ENCODE measurements at regions not wholly inside any gene's neighbourhood (a gene's known extent, or its start where the extent isn't known, plus 50 kb on each side); places are given as distances from the start of the nearest gene placed in this dataset.

DNA sequence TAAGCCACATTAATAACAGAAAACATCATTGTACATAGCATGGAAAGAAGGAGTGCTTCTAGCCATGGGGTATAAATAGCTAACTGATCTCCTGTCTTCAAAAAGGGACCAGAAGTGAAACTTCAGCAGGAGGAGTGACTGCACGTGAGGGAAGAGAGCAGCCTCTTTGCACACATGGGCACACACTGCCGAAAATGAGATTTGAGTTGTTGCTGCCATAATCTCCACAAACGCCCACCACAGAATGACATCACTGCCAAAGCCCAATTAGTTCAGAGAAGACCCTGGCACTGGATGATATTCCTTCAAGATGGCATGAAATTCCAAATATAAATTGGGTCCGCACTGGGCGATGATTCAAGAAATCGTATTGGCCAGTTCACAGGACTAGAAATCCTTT, 238.9 kb upstream of the NR4A3 start:
- DNase-seq (ENCODE audit: low read depth) = no peak

DNA sequence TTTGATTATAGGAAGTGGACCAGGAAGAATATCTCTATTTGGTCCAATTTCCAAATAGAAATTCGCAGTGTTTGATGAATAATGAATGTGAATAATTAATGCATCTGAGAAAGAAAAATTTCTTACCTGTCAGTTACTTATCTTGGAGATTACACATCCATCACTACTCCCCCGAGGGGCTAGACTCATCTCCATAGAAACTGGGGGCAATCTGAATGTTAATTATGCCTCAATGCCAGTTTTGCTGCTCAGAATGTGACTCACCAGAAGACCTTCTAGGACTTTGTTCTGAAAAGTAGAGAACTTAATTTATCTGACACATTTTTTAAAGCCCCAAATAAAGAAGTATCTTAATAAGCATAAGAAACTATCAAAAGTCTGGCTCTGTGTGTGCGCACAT, 233.4 kb upstream of the NR4A3 start:
- DNase-seq (ENCODE audit: low read depth) = no peak

DNA sequence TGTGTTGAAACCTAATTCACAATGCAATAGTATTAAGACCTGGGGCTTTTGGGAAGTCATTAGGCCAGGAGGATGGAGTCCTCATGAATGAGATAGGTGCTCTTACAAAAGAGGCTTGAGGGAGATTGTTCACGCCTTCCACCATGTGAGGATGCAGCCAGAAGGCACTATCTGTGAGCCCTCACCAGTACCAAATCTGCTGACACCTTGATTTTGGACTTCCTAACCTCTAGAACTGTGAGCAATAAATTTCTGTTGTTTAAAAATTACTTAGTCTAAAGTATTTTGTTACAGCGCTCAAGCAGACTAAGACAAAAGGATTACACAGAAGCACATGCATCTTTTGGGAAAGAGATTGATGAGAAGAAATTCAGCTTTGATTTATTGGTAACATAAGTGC, 232.9 kb upstream of the NR4A3 start:
- DNase-seq (ENCODE audit: low read depth) = no peak

GRCh38 chr9:99590410-99590809, 231.3 kb upstream of the NR4A3 start:
- DNase-seq (ENCODE audit: low read depth) = no peak

GRCh38 chr9:99590840-99591239, 230.8 kb upstream of the NR4A3 start:
- DNase-seq (ENCODE audit: low read depth) = no peak

DNA sequence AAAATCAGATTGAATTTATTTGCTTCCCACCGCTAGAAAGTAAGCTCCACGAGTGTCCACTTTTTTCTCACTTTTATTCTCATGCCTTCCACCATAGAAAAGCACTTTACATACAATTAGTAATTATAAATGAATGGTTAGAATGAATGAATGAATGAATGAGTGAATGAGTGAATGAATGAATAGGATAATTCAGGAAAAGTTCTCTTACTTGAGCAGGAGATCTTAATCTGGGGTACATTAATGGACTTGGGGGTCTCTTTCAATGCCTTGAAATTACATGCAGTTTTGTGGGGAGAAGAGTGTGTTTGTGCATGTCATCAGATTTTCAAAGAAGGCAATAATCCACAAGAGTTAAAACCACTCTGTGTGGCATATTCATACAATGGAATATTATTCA, 229.9 kb upstream of the NR4A3 start:
- no peak for DNase-seq (ENCODE audit: low read depth)

- DNase-seq (ENCODE audit: low read depth) = no peak
Measured at GRCh38 chr9:99592834-99593574, 228.7 kb upstream of the NR4A3 start.

DNA sequence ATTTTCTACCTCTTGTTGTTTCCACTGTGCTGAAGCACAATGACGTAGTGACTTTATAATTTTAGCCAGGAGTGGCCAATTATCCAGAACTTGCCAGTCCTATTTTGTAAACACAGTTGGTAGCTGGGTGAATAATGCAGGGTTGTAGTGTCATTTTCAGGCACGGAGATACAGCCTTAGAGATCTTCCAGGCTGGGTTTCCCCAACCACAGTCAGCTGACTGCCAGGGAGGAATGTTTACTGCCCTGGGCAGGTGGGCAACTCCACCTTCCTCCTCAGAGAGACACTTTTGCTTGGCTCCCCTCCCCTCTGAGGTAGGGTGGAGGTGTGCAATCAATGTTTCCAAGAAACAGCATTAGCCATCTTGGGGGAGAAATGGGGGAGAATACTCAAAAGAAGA, 228.1 kb upstream of the NR4A3 start:
- DNase-seq (ENCODE audit: low read depth) = no peak

DNA sequence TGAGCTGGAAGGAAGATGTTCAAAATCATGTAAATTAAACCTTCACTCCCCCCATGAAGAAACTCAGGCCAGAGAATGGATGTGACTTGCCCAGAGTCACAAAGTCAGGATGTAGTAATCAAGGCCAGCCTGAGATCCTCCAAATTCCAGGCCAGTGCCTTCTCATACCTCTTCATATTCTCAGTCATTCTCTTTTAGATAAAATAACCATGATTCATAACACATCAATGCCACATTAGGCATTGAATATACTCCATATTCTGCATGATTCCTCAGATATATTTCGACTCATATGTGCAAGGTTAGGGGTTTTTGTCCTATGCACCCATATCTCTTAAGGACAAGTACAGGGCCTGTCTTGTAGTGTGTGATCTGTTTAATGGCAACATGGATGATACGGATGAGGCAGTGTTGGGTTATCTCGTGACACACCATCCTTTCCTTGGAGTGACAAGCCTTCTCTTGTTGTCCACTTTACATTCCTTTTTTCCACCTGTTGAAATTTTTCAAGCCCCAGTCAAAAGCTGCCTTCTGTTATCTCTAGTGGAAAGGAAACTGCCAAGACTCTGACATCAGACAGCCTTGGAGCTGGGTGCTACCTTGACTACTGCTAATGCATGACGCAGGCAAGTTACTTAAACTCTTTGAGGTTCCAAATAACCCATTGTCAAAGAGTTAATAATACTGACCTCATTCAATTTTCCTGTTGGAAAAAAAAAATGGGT, 227.5 kb upstream of the NR4A3 start:
- DNase-seq (ENCODE audit: low read depth) = no peak

GRCh38 chr9:99595796-99596195, 225.9 kb upstream of the NR4A3 start:
- DNase-seq (ENCODE audit: low read depth) = no peak

GRCh38 chr9:99601571-99602111, 220.0 kb upstream of the NR4A3 start:
- no peak for DNase-seq (ENCODE audit: low read depth)

- DNase-seq (ENCODE audit: low read depth) = no peak
Measured at GRCh38 chr9:99602854-99603253, 218.8 kb upstream of the NR4A3 start.

GRCh38 chr9:99605016-99605743, 216.5 kb upstream of the NR4A3 start:
- no peak for DNase-seq (ENCODE audit: low read depth)

DNA sequence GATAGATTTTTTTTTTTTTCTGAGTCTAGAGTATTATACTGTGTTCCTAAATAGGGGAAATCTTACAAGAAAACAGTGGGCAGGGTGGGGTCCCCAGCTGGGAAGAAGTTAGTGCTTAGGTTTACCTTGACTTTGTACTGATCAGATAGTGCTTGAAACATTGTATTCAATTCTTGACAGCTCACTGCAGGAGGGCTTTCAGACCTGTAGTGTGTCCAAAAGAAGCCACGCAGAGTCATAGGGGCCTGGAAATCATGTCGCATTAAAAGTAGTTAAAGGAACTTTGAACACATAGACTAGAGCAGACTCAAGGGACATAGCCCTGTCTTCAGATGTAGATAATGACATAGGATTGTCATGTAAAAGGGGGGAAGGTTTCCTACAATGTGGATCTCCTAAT, 215.4 kb upstream of the NR4A3 start:
- DNase-seq (ENCODE audit: low read depth) = no peak

GRCh38 chr9:99606957-99607356, 214.7 kb upstream of the NR4A3 start:
- no peak for DNase-seq (ENCODE audit: low read depth)

DNA sequence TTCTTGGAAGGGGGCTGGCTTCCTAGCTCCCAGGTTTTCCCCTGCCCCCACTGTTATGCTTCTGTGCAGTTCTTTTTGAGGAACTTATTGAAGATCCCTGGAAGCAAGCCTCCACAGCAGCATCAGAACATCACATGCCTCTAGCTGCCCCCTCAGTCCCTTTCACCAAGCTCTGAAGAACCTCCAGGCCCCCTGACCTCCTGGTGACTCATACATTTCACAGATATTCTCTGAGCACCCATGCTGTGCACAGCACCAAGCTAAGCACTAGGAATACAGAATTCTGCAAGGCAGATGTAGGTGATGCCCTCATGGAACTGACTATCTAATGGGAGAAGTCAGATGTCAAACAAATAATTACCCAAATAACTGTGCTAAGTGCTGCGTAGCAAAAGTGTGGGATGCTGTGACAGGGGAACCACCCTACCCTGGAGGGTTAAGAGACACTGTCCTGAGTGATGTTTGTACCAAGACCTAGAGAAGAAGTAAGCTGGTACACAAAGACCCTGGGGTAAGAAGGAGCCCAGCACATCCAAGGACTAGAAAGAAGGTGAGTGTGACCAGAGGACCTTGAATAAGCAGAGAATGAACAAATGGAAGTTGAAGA, 213.7 kb upstream of the NR4A3 start:
- no peak for DNase-seq (ENCODE audit: low read depth)

GRCh38 chr9:99614341-99614740, 207.3 kb upstream of the NR4A3 start:
- DNase-seq (ENCODE audit: low read depth) = no peak

GRCh38 chr9:99621040-99621439, 200.6 kb upstream of the NR4A3 start:
- DNase-seq (ENCODE audit: low read depth) = no peak

GRCh38 chr9:99622679-99623078, 199.0 kb upstream of the NR4A3 start:
- DNase-seq (ENCODE audit: low read depth) = no peak

DNA sequence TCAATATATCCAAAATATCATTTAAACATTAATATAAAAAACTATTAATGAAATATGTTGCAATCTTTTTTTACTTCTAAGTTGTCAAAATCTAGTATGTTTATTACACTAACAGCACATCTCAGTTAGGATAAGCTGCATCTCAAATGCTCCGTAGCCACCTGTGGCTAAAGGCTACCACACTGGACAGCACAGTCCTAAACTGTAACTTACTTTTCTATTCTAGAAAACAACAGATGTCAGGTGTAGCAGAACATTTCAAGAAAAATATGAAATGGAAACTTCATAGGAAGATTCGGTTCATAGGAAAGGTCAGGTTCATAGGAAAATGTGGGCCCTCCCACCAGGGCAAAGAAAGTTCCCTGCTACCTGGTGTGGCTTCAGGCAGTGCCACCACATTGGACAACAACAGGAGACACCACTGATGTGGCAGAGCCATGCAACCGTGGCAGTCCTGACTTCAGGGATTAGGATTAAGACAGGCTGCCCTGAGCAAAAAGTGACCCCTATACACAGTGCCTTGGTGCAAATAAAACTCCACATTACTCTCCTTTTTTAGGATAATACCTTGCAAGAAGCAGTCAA, 197.8 kb upstream of the NR4A3 start:
- no peak for DNase-seq (ENCODE audit: low read depth)

DNA sequence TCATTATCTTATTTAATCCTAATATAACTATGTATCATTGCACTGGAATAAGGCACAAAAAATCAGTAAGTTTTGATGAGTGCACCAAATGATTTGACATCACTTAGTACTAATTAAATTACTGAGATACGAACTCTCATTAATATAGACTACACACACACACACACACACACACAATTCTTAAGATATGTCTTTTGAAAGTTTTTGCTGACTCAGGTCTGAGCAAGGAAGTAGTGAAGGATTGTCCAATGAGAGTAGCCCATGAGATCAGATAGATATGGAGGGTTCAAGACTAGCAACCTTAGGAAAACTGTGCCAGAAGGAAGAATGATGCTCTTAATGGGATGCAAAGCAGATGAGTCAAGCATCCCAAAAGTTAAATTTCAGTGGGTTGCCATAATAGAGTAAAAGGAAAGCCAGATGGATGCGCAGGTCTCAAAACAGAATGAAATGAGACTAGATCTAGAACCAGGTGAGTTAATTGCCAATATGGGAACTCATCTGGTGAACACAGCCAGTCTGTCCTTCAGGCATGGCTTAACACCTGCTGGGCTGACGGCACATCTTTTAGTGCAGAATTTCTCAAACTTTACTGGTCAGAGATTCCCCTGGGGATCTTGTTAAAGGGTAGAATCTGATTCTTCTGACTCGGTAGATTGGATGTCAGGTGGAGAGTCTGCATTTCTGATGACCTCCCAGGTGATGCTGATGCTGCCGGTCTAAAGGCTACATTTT, 197.0 kb upstream of the NR4A3 start:
- DNase-seq (ENCODE audit: low read depth) = no peak

All from HT1080 (cell line).